MM.1S (cell line): ENCODE measurements at regions not wholly inside any gene's neighbourhood (a gene's known extent, or its start where the extent isn't known, plus 50 kb on each side); places are given as distances from the start of the nearest gene placed in this dataset.

Source experiments
- CTCF ChIP-seq: fragments of 300-600 bp; sonication (generic); IDR thresholded peaks from 2 replicates; pipeline ENCODE4 v1.5.1; 2016; ENCODE audit warnings: antibody characterized with exemption, low read length, mixed read lengths
- EZH2 ChIP-seq: fragments of 300-600 bp; sonication (generic); optimal IDR thresholded peaks from 2 replicates; pipeline ENCODE3; 2017; ENCODE audit warnings: low read depth, mild to moderate bottlenecking, antibody characterized with exemption, low read length, mixed read lengths

GRCh38 chr4:86498863-86499166, 95.3 kb upstream of the PTPN13 start:
- TF ChIP-seq CTCF (no peak), EZH2 (no peak)
